Amygdala (tissue), 56 donors: ENCODE measurements at regions not wholly inside any gene's neighbourhood (a gene's known extent, or its start where the extent isn't known, plus 50 kb on each side); places are given as distances from the start of the nearest gene placed in this dataset.

Experiments
- DNase-seq, 56 donors: peaks; one replicate each; lab custom pipeline; 2025; lab: John Stamatoyannopoulos, UW

GRCh38 chr3:30113906-30114305, 492.5 kb upstream of the TGFBR2 start:
- no peak for DNase-seq

- no peak for DNase-seq
These were observed 491.5 kb upstream of the TGFBR2 start for GRCh38 chr3:30114918-30115317.

- DNase-seq: no peak
These were observed 484.0 kb upstream of the TGFBR2 start for GRCh38 chr3:30122359-30122758.

GRCh38 chr3:30123224-30123623, 483.2 kb upstream of the TGFBR2 start:
- no peak for DNase-seq

- DNase-seq: no peak
These were observed 482.6 kb upstream of the TGFBR2 start for GRCh38 chr3:30123755-30124154.

- DNase-seq: no peak
These were observed 481.7 kb upstream of the TGFBR2 start for GRCh38 chr3:30124435-30125370.

GRCh38 chr3:30129765-30130164, 476.6 kb upstream of the TGFBR2 start:
- DNase-seq: no peak

- no peak for DNase-seq
These were observed 476.0 kb upstream of the TGFBR2 start for GRCh38 chr3:30130391-30130790.

- DNase-seq: no peak
These were observed 475.2 kb upstream of the TGFBR2 start for GRCh38 chr3:30131191-30131590.

- DNase-seq: no peak
These were observed 471.2 kb upstream of the TGFBR2 start for GRCh38 chr3:30135190-30135589.

- no peak for DNase-seq
These were observed 467.1 kb upstream of the TGFBR2 start for GRCh38 chr3:30139283-30139682.

- no peak for DNase-seq
These were observed 465.9 kb upstream of the TGFBR2 start for GRCh38 chr3:30140356-30141075.

GRCh38 chr3:30141178-30141581, 465.2 kb upstream of the TGFBR2 start:
- DNase-seq: no peak

- DNase-seq: no peak
These were observed 464.5 kb upstream of the TGFBR2 start for GRCh38 chr3:30141927-30142326.

GRCh38 chr3:30142946-30143345, 463.5 kb upstream of the TGFBR2 start:
- no peak for DNase-seq

- DNase-seq: no peak
These were observed 461.1 kb upstream of the TGFBR2 start for GRCh38 chr3:30145281-30145680.

GRCh38 chr3:30146978-30147377, 459.4 kb upstream of the TGFBR2 start:
- no peak for DNase-seq

GRCh38 chr3:30154853-30155252, 451.5 kb upstream of the TGFBR2 start:
- DNase-seq: no peak

GRCh38 chr3:30155755-30156154, 450.6 kb upstream of the TGFBR2 start:
- no peak for DNase-seq

GRCh38 chr3:30156586-30157498, 449.6 kb upstream of the TGFBR2 start:
- no peak for DNase-seq

- no peak for DNase-seq
These were observed 445.0 kb upstream of the TGFBR2 start for GRCh38 chr3:30161375-30161774.
